ENCODE measurements at regions not wholly inside any gene's neighbourhood (a gene's known extent, or its start where the extent isn't known, plus 50 kb on each side); places are given as distances from the start of the nearest gene placed in this dataset.

GRCh38 chr4:61049018-61049417 is 151.1 kb upstream of the ADGRL3 start:
- intact Hi-C loops (cut with micrococcal nuclease): no loop called here
- no peaks in the 10 kb centered on the region for H3K4me1 ChIP-seq
- H3K9me3 ChIP-seq (replicated peaks): no peaks in the 10 kb centered on the region
- H3K36me3 ChIP-seq: no peaks in the 10 kb centered on the region
- no peak overlapping the region for H3K4me3 ChIP-seq
- no peak for TF ChIP-seq CTCF (IDR thresholded peaks at IDR 0.05; ENCODE audit: borderline replicate concordance)
- H3K27me3 ChIP-seq (ENCODE audit: low read depth): no peaks in the 10 kb centered on the region
- no peak overlapping the region for H3K27ac ChIP-seq (replicated peaks)
- no peak for DNase-seq

GRCh38 chr4:61067381-61067780 is 132.7 kb upstream of the ADGRL3 start:
- H3K27me3 ChIP-seq (ENCODE audit: low read depth): no peaks in the 10 kb centered on the region
- H3K27ac ChIP-seq (replicated peaks): no peak overlapping the region
- no peak for TF ChIP-seq CTCF (IDR thresholded peaks at IDR 0.05; ENCODE audit: borderline replicate concordance)
- no peaks in the 10 kb centered on the region for H3K9me3 ChIP-seq (replicated peaks)
- H3K4me3 ChIP-seq: no peak overlapping the region
- no peaks in the 10 kb centered on the region for H3K4me1 ChIP-seq
- intact Hi-C loops (cut with micrococcal nuclease): no loop called here
- no peak for DNase-seq
- no peaks in the 10 kb centered on the region for H3K36me3 ChIP-seq

GRCh38 chr4:61068060-61068459 is 132.1 kb upstream of the ADGRL3 start:
- H3K4me3 ChIP-seq: no peak overlapping the region
- intact Hi-C loops (cut with micrococcal nuclease): no loop called here

GRCh38 chr4:61068745-61069144 is 131.4 kb upstream of the ADGRL3 start:
- intact Hi-C loops (cut with micrococcal nuclease): no loop called here
- no peak for TF ChIP-seq CTCF (IDR thresholded peaks at IDR 0.05; ENCODE audit: borderline replicate concordance)
- no peak overlapping the region for H3K4me3 ChIP-seq
- H3K9me3 ChIP-seq (replicated peaks): no peaks in the 10 kb centered on the region
- DNase-seq: no peak
- H3K27me3 ChIP-seq (ENCODE audit: low read depth): no peaks in the 10 kb centered on the region
- H3K27ac ChIP-seq (replicated peaks): no peak overlapping the region
- no peaks in the 10 kb centered on the region for H3K36me3 ChIP-seq
- no peaks in the 10 kb centered on the region for H3K4me1 ChIP-seq

More at GRCh38 chr4:61068060-61068459, 132.1 kb upstream of the ADGRL3 start:
- no peak for DNase-seq
- H3K27ac ChIP-seq (replicated peaks): no peak overlapping the region
- H3K9me3 ChIP-seq (replicated peaks): no peaks in the 10 kb centered on the region
- H3K27me3 ChIP-seq (ENCODE audit: low read depth): no peaks in the 10 kb centered on the region
- no peaks in the 10 kb centered on the region for H3K4me1 ChIP-seq
- no peaks in the 10 kb centered on the region for H3K36me3 ChIP-seq
- no peak for TF ChIP-seq CTCF (IDR thresholded peaks at IDR 0.05; ENCODE audit: borderline replicate concordance)

- Histone ChIP-seq H3K4me3 (no peak overlapping the region), H3K4me1 (no peaks in the 10 kb centered on the region), H3K36me3 (no peaks in the 10 kb centered on the region), H3K27ac (replicated peaks) (no peak overlapping the region), H3K9me3 (replicated peaks) (no peaks in the 10 kb centered on the region), H3K27me3 (ENCODE audit: low read depth) (no peaks in the 10 kb centered on the region)
- no peak for TF ChIP-seq CTCF (IDR thresholded peaks at IDR 0.05; ENCODE audit: borderline replicate concordance)
- intact Hi-C loops (cut with micrococcal nuclease): no loop called here
- DNase-seq: no peak
Observed at GRCh38 chr4:61070269-61070668, 129.9 kb upstream of the ADGRL3 start.

- Histone ChIP-seq H3K9me3 (replicated peaks) (peaks cover 21% of the 10 kb centered on the region), H3K27me3 (ENCODE audit: low read depth) (no peaks in the 10 kb centered on the region), H3K4me3 (no peak overlapping the region), H3K27ac (replicated peaks) (no peak overlapping the region), H3K36me3 (no peaks in the 10 kb centered on the region), H3K4me1 (no peaks in the 10 kb centered on the region)
- intact Hi-C loops (cut with micrococcal nuclease): no loop called here
- no peak for DNase-seq
- TF ChIP-seq CTCF (IDR thresholded peaks at IDR 0.05; ENCODE audit: borderline replicate concordance): no peak
Observed at GRCh38 chr4:61079427-61079826, 120.7 kb upstream of the ADGRL3 start.

Data from left ventricle myocardium inferior (tissue), 1 donor.